ENCODE measurements at regions not wholly inside any gene's neighbourhood (a gene's known extent, or its start where the extent isn't known, plus 50 kb on each side); places are given as distances from the start of the nearest gene placed in this dataset.

DNA sequence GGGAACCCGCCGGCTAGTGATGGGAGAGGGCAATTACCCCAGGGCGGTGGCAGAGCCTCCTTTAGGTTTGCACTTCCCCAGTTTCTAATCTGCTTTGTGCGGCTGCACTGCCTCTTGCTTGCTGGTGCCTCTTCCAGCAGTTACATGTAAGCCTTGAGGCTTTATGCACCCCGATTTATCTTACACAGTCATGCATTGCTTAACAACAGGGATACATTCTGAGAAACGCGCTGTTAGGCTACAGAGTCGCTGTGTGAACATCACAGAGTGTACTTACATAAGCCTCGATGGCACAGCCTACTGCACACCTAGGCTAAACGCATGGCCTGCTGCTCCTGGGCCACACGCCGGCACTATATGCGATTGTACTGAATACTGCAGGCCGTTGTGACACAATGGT, 155.6 kb upstream of the MKI67 start:
- DNase-seq (ENCODE audit: low spot score) = no peak

DNA sequence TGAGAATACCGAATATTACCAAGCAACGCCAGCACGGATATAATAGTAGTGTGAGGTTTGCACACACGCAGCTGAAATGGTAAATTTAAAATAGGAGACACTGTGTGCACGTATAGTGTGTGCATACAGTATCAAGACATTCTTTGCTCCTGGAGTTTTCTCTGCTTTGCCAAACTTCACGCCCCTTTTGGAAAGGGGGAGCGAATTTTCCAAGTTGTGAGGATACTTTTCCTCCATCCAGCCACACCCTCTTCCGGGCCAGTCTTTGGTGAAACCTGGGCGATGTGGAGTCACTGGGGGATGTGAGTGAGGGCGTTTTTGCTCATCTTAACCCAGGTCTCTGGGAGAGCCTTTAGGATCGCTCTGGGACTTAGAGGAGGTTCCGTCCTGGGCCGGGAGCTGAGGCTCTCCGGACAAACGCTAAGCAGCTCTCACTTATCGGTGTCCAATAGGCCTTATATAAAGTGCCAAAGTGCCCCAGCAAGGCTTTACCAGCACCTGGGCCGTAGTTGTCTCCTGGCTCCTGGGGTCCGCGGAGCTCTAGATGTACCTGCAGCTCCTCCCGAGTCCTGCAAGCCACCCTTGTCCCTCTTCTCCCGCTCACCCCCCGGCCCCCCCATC, 160.0 kb upstream of the MKI67 start:
- DNase-seq (ENCODE audit: low spot score) = no peak

DNA sequence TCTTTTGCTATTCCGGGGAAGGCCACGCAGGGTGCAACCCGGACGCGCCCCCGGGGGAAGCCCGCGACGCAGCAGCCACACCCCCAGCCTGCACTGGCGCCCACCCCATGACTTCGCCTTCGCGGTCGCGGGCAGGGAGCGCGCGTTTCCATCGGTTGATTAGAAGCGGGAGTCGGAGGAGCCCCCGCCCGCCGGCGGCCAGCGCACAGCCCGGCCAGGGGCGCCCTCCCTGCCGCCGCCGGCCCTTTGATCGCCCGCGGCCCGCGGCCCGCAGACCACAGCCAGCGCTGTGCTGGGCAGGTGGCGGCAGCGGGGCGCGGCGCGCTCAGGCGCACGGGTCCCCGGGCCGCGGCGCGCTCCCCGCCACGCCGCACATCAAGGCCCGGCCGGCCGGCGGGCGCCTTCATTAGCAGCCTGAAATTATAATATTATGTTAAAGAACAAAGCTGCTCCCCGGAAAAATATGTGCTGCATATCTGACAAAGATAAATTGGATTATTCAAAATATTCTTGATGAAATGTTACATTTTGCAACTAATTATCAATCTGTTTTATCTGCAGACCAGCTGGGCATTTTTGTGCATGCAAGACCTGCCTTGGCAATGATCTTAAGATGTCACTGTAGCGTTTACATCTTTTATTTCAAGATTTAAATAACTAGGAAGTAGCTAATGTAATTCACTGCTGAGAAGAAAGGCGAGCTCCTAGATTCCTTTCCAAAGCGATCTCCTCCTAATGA, 160.7 kb upstream of the MKI67 start:
- no peak for DNase-seq (ENCODE audit: low spot score)

DNA sequence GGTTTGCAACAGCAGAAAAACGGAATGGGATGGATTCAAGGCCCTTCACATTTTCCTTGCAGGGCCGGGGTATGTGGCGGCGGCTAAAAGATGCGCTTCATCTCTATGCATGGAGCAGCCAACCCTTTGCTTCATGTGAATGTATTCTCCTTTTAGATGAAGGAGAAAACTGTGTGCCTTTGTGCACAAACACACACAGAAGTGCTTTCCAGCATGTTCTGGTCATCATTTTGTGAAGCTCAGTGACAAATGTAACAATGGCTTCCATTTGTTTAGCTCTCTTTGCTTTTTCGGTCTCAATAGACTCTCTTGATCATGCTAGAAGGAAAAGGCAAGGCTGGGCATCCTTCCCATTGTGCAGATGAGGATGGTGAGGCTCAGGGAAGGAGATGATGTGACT, 161.7 kb upstream of the MKI67 start:
- DNase-seq (ENCODE audit: low spot score) = no peak

DNA sequence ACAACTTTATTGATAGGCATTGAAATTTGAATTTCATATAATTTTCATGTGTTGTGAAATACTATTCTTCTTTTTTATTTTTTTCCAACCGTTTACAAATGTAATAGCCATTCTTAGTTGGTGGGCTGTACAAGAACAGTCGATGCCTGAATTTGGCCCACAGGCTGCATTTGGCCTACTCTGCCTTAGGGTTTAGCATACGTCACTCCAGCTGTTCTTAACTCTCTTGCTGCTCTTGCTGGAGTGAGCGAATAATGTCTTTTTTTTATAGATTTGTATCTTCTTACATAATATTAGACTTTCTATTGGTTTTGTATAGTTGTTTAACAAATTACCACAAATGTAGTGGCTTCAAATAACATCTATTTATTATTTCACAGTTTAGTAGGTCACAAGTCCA, 163.4 kb upstream of the MKI67 start:
- no peak for DNase-seq (ENCODE audit: low spot score)

DNA sequence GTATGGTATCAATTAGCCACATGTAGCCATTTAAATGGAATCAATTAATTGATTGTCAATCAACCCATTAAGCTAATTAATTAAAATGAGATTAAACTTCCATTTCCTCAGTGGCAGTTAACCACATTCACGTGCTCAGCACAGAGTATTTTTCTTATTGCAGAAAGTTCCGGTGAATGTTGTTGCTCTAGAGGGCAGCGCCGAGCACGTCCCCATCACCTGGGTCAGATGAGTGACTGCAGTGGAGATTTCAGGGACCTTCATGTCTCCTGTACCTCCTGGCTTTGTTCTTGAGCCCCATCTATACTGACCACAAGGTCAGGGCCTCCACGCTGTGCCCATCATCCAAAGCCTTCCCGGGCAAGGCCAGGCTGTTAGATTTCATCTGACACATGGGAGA, 168.8 kb upstream of the MKI67 start:
- DNase-seq (ENCODE audit: low spot score) = no peak

DNA sequence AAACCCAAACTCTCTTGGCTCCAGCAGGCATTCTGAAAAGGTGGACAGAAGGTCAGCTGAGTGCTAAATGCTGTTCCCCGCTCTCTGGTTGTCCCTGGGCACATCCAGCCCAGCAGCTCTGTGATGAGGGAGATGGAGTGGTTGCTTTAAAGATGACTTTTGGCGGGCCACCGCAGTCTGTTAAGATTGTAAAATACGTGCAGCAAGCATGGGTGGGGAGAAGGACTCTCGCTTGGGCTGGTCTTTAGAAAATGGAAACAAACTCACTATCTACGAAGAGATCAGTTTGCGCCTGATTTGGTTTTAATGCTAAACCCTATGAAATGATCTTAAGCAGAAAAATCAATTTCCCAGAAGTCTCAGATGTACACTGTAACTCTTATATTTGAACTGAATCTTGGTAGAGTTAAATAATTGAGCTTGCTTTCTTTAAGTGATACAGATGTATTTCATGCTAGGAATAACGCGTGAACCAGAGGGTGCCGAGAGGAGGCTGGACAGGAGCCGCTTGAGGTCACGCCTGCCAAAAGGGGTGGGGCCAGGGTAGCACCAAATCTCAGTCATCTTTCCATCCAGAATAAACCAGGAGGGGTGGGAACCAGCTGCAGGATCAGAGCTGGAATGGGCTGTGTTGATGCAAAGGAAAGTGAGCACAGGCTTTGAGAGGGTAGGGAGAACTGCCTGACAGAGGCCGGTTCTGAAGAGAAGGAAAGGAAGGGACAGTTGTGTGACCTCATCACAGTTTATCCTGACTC, 170.2 kb upstream of the MKI67 start:
- no peak for DNase-seq (ENCODE audit: low spot score)

DNA sequence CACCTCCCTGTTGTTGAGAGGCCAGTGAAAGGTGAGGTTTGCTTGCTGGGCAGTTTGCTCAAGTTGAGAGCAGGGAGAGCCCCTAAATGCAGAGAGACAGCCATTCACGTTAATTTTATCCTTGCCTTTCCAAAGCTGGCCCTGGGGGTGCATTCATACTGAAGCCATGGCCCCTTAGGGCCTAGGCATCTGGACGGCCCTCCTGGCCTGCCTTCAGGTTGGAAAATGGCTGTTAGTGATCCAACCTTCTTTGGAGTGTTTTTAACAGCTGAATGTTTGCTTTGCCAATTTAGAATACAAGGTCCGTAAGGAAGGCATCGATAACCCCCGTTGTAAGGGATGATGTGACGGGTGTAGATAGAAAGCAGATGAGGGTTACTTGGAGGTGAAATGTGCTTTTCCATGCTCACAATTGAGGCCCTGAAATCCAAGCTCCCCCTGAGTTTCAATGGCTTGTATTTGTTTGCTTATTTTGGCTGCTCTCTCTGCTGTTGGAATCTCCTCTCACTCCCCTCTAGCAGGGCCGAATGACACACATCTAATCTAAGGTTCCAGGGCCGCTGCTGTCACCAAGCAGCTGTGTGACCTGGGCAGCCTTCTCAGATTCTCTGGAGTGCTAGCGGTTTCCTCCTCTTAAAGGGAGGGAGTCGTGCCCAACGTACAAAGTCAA, 171.6 kb upstream of the MKI67 start:
- no peak for DNase-seq (ENCODE audit: low spot score)

DNA sequence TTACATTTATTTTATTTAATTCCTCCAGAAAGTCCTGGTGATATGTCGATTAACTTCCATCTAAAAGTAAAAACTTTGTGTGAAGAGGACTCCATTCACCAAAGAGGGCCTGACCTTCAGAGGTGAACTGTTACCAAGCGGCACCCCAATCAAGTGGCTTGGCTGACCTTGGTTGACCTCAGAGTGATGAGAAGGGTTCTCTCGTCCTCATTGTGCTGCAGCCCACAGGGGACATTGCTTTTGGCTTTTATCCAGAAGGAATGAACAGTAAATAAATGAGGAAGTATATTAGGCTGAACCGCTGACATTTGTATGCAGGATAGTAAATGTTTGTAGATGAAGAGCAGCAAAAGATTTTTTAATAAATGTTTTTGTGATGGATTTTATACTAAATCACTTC, 172.4 kb upstream of the MKI67 start:
- DNase-seq (ENCODE audit: low spot score) = no peak

DNA sequence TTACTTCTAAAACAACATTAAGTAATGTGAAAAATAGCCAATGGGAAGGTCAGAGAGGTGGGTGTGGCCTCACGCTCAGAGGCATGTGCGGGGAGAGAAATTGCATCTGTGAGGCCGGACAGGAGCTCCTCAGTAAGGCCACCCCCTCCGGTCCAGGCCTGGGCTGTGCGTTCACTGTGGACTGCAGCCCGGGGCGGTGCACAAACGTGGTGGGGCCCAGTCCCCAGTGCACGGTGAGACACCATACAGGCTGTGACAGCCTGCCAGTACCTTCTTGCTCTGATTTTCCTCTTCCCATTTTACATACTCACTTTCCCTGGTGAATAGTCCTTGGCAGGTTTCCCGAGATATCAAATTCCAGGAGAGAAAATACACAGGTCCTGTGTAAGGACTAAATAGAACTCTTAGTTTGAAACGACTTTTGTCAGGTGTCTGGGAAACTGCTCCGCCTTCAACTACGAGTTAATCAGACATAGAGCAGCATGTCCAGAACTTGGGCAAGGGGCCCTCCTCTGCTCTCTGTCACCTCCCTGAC, 174.1 kb upstream of the MKI67 start:
- no peak for DNase-seq (ENCODE audit: low spot score)

DNA sequence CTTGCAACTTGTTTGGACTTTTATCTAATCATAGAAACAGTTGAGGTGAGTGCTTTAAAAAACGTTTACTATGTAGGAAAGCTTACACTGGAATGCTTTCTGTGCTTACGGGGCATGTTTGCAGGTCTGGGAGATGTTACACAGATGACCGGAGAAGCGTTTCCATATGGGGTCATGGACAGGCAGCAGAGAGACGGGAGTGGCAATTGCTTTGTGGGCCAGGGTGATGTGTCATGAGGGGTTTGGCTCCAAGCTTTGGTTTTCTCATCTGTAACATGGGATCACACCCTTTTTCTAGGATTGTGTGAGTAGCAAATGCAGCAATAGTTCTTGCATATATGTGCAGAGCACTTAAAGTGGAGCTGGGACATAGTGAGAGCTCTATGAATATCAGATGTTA, 174.8 kb upstream of the MKI67 start:
- no peak for DNase-seq (ENCODE audit: low spot score)

DNA sequence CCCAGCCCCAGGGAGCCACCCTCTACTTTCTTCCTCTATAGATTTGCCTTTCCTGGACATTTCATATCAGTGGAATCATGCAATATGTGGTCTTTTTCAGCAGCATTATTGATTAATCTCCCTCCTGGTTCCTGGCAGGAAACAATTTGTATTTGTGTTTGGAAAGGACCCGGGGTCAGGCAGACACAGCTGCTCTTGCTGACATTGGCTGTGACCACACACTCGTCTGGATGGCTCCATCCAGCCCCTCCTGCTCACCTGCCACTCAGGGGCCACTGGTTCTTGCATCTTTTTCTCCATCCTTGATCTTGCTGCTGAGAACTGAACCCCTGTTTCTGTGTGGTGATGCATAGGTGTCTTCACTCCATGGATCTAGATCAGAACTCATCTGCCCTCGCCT, 176.6 kb upstream of the MKI67 start:
- DNase-seq (ENCODE audit: low spot score) = no peak

DNA sequence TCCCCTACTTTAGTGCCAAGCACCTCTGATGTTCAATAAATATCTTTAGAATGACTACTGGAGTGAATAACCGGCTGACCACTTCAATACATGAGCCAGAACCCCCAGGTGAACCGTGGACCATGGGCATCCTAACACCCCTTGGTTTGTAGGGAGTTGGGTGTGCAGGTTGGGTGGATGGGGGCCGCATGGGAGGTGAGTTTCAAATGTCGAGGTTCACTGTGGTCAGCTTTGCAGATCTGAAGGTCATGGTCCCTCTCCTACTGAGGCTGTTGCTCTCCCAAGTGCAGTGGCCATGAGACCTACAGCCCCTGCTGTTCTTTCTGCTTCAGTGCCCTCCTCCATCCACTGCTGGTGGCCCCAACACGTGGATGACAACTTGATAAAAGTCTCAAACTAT, 178.0 kb upstream of the MKI67 start:
- no peak for DNase-seq (ENCODE audit: low spot score)

DNA sequence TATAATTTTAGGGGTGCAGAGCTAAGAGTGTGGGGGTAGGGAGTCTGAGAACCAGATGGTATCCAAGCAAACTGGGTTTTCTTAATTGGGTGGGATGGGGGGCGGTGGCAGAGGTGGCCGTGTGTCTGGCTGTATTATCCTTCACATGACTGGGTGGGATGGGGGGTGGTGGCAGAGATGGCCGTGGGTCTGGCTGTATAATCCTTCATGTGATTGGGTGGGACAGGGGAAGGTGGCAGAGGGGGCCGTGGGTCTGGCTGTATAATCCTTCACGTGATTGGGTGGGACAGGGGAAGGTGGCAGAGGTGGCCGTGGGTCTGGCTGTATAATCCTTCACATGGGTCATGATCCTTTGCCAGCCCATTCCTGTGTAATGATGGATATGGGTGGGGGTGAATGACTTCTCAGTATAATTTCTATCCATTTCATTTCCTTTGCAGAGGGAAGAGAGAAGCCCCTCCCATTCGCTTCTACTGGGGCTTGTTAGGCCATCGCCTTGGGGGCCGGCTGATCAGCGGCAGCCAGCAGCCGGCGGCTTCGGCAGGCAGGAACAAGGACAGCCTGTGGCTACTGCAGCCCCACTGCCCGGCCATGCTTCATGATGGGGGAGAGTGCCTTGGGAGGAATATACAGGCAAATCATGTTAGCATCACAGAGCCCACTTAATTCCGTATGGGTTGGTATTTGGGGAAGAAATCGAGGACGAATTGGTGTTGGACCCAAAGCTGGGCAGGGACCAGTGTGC, 179.6 kb upstream of the MKI67 start:
- DNase-seq (ENCODE audit: low spot score) = no peak

DNA sequence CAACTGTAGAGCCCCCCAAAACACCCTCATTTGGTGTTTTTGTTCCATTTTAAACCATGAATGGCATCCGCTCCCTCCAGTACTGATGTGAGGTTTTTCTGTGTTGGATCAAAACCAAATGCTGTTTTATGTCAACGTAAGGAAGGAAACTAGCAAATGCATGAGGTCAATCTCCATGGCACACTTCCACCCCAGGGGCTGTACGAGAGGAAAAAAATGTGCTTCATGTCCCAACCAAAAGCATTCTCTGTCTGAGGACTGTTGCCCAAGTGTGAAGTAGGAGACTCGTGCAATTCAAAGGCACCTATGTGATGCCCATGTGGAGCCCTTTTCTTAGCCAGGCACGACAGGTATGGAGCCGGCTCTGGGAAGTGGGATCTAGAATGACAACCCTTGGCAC, 180.3 kb upstream of the MKI67 start:
- DNase-seq (ENCODE audit: low spot score) = no peak

DNA sequence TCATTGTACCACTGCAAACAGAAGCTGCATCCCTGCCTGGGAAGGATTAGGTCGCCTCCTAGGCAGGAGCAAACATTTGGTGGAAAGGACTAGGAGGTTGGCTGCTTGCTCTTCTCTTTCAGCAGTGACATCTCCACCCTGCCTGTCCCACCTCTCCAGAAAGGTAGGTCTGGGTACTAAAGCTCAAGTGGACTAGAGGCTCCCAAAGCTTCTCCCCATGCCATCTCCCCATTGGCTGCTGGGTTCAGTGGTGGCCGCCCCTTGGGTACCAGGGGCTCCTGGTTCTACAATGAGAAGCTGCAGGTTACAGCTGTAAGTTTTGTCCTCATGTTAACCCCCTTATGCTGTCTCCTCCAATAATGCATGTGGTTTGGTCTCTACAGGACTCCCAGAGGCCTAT, 180.7 kb upstream of the MKI67 start:
- no peak for DNase-seq (ENCODE audit: low spot score)

DNA sequence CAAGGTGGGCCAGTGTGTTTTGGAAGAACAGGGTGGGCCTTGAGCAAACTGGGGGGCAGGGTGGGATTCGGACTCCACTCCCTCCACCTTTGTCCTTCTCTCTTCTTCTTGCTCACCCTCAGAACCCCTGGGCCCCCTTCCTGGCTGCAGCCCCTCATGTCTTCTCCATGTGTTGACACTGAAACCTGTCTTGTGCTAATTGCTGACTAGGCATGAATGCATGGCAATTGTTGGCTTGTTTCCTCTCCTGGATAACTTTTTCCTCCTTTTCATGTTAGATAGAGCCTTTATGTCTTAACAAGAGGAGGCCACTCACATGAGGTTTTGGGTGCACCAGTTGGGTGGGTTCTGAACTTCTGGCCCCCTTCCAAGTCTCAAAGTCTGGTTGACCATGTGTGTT, 181.6 kb upstream of the MKI67 start:
- no peak for DNase-seq (ENCODE audit: low spot score)

DNA sequence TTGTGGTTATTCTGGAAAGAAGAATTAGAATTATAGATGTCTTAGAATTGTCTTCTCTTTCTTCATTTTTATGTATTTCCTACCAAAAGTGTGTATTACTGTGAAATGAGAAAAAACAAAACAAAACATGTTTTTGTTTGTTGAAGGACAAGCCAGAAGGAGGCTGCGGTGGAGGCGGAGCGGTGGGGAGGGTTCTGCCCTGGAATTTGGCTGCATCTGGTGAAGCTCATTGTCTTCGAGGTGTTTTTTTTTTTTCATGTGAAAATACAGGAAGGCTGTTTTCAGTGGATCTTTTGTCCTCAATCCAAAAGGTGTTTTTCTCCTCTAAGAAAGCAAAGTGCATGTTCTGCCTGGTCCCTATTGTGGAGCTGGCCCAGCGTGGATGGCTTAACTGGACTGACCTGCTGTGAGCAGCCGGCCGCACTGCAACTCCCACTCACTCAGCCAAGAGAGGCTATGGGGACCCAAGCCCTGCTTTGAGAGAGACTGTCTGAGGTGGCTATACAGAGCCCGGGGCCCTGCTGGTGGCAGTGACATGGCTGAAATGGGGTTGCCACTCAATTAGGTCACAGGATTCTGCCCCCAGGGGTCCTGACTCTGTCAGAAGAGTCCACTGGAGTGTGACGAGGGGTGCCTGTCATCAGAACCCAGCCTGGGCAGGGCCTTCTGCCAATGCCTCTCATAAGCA, 184.9 kb upstream of the MKI67 start:
- DNase-seq (ENCODE audit: low spot score) = no peak

DNA sequence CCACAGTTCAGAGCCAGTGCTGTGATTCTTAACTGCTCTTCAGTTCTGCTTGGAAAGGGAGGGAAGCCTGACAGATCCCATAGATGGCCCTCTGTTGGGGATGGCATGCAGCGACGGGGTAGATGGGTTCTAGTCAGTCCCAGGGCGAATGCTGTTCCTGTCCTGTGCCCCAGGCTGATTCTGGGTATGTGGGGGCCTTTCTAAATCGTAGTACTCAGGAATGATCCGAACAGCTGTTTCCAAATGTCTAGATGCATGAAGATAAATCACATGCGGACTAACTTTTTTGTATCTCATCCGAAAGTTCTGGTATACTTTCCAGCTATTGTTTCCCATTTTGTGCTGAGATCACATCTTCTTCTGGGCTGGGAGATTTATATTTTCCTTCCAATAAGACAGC, 186.0 kb upstream of the MKI67 start:
- no peak for DNase-seq (ENCODE audit: low spot score)

DNA sequence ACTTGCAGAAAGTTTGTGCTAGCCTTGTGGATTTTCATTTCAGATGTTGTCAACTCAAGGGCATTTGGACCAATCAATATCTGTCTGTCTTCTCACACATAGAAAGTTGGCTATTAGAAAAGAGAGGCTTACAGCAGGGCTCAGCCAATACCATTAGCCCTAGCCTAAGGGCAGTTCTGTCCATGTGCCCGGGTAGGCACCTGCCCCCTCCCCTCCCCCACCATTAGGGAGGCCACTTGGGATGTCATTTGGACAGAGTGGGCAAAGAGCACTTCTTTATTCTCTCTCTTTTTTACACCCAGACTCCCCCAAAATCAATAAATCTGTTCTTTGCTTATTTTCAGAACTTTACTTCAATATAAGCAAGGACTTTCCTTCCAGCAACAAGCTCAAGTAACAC, 188.5 kb upstream of the MKI67 start:
- no peak for DNase-seq (ENCODE audit: low spot score)

DNA sequence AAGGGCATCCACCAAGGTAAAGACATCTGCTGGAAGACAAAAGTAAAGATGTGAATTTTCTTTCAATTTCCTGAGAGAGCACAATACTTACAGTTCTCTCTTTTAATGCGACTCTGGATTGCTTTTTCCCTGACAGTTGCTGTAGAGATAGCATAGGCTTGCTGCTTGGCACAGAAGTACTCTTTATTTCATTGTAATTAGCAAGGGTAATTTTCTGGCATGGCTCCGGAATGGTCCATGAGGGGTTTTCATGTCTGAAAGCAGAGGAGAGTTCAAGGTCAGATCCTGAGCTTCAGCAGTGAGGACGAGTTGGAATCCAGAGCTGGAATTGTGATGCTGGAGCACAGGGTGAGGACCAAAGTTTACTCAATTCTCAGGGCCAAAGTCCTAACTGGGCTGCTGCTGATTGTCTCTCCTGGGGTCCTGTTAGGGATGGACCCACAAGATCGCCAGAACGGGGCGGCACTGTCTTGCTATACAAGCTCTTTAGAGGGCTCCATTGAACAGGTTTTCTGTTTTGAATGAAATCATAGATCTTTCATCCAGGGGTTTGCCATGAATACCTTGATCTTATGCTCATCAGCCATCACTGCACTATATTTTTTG, 190.0 kb upstream of the MKI67 start:
- no peak for DNase-seq (ENCODE audit: low spot score)

Measured in hematopoietic multipotent progenitor cell treated with erythropoietin and hydrocortisone succinate and interleukin-3 and kit ligand, for 17 days (in vitro differentiated cells).